ENCODE measurements at regions not wholly inside any gene's neighbourhood (a gene's known extent, or its start where the extent isn't known, plus 50 kb on each side); places are given as distances from the start of the nearest gene placed in this dataset.

DNA sequence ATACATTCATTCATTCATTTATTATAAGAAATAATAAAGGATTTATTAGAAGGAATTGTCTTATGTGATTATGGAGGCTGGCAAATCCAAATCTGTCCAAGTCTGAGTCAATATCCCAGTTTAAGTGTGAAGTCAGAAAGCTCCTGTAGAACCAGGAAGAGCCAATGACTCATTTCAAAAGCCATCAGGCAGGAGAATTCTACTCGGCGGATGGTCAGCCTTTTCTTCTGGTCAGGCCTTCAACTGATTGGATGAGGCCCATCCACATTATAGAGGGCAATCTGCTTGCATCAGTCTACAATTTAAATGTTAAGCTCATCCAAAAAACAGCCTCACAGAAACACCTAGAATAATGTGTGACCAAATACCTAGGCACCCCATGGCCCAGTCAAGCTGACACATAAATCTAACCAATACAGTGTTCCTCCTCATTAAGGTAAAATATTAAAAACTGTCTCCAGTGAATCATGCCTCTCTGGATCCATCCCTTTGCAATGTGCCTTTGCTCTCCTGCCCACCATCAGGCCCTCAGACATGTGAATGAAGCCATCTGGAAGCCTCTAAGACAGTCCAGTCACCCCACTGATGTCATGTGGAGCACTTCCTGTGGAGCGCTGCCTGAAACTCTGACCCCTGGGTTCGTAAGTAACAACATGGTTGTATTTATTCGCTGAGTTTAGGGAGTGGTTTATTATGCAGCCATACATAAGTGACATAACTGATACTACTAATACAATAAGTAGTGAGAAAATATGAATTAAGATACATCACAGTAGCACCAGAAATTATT is 69.2 kb upstream of the WSB1 start:
- TF ChIP-seq CTCF (IDR thresholded peaks at IDR 0.05) (no peak), POLR2AphosphoS5 (IDR thresholded peaks at IDR 0.05; ENCODE audit: insufficient read depth in 1 of 2, low read depth in 1 of 2) (no peak)

Measured in vagina (tissue), 2 donors.